ENCODE measurements at regions not wholly inside any gene's neighbourhood (a gene's known extent, or its start where the extent isn't known, plus 50 kb on each side); places are given as distances from the start of the nearest gene placed in this dataset.
"Not testable (repeated sequence)": the region's sequence is repeated elsewhere in the genome, so short reads cannot be mapped to it uniquely, and the experiment has no call there.

- WGBS, 2 donors = 47 to 49% methylated on average over 2 of the region's 2 CpGs
- H3K27me3 ChIP-seq (ENCODE audit: control insufficient read depth in 1 of 2, insufficient read depth in 2 of 2, low read length in 2 of 2) = no peaks in the 10 kb centered on the region
Observed at GRCh38 chr2:153557714-153558113, 79.2 kb upstream of the RPRM start.

DNA sequence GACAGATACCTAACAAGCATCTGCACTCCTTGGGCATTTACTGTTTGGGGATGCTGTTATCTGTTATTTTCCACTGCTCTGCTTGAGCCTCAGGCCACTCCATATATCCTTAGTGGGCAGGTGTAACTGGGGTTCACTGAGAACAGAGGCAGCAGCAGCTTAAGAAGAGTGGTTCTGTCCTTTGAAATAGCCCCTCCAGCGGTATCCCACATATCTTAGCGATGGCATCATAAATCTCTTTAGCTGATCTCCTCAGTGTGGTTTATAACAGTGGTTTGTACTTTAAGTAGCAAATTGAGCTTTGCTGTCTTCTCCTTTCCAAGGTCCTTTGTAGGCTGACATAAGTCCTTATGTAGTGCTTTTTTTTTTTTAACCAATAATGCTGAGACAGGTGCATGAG, 79.7 kb upstream of the RPRM start:
- H3K27me3 ChIP-seq (ENCODE audit: control insufficient read depth in 1 of 2, insufficient read depth in 2 of 2, low read length in 2 of 2) = no peaks in the 10 kb centered on the region
- no peaks in the 10 kb centered on the region for H3K9me3 ChIP-seq (ENCODE audit: control insufficient read depth in 2 of 2, insufficient read depth in 1 of 2, low read depth in 1 of 2, low read length in 1 of 2)
- H3K4me3 ChIP-seq (ENCODE audit: low read depth in 1 of 2, low read length in 2 of 2) = no peak overlapping the region
- H3K27ac ChIP-seq (ENCODE audit: low read depth in 2 of 2, low read length in 1 of 2) = no peak overlapping the region
- no peaks in the 10 kb centered on the region for H3K36me3 ChIP-seq (ENCODE audit: control insufficient read depth in 2 of 2, insufficient read depth in 2 of 2, low read length in 1 of 2)
- WGBS, 2 donors = 91 to 93% methylated on average over 2 of the region's 2 CpGs
- no peaks in the 10 kb centered on the region for H3K4me1 ChIP-seq (ENCODE audit: control insufficient read depth in 2 of 2, insufficient read depth in 2 of 2, low read length in 1 of 2)

More at GRCh38 chr2:153557714-153558113, 79.2 kb upstream of the RPRM start:
- no peaks in the 10 kb centered on the region for H3K4me1 ChIP-seq (ENCODE audit: control insufficient read depth in 2 of 2, insufficient read depth in 2 of 2, low read length in 1 of 2)
- no peak overlapping the region for H3K27ac ChIP-seq (ENCODE audit: low read depth in 2 of 2, low read length in 1 of 2)
- no peaks in the 10 kb centered on the region for H3K36me3 ChIP-seq (ENCODE audit: control insufficient read depth in 2 of 2, insufficient read depth in 2 of 2, low read length in 1 of 2)
- H3K9me3 ChIP-seq (ENCODE audit: control insufficient read depth in 2 of 2, insufficient read depth in 1 of 2, low read depth in 1 of 2, low read length in 1 of 2) = no peaks in the 10 kb centered on the region
- H3K4me3 ChIP-seq (ENCODE audit: low read depth in 1 of 2, low read length in 2 of 2) = no peak overlapping the region

GRCh38 chr2:153567367-153567766, 88.8 kb upstream of the RPRM start:
- 65 to 70% methylated on average over 3 of the region's 3 CpGs for WGBS, 2 donors
- Histone ChIP-seq H3K27me3 (ENCODE audit: control insufficient read depth in 1 of 2, insufficient read depth in 2 of 2, low read length in 2 of 2) (no peaks in the 10 kb centered on the region), H3K9me3 (ENCODE audit: control insufficient read depth in 2 of 2, insufficient read depth in 1 of 2, low read depth in 1 of 2, low read length in 1 of 2) (no peaks in the 10 kb centered on the region)

DNA sequence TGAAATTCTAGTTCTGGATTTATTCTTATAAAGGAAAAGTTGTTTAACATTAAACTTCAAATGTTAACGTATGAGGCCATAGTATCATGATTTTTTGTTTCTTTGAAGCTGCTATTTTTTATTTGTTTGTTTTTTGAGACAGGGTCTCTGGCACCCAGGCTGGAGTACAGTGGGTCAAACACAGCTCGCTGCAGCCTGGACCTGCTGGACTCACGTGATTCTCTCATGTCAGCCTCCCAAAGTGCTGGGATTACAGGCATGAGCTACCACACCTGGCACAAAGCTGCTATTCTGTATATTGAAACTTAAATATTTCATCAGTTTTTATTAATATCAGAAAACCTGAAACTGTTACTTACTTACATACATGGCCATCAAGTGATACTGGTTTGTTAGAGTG, 89.5 kb upstream of the RPRM start:
- H3K4me1 ChIP-seq (ENCODE audit: control insufficient read depth in 2 of 2, insufficient read depth in 2 of 2, low read length in 1 of 2) = no peaks in the 10 kb centered on the region
- WGBS, 2 donors = 44 to 60% methylated on average over 3 of the region's 3 CpGs
- no peaks in the 10 kb centered on the region for H3K36me3 ChIP-seq (ENCODE audit: control insufficient read depth in 2 of 2, insufficient read depth in 2 of 2, low read length in 1 of 2)
- H3K4me3 ChIP-seq (ENCODE audit: low read depth in 1 of 2, low read length in 2 of 2) = no peak overlapping the region
- no peaks in the 10 kb centered on the region for H3K9me3 ChIP-seq (ENCODE audit: control insufficient read depth in 2 of 2, insufficient read depth in 1 of 2, low read depth in 1 of 2, low read length in 1 of 2)
- H3K27ac ChIP-seq (ENCODE audit: low read depth in 2 of 2, low read length in 1 of 2) = no peak overlapping the region
- no peaks in the 10 kb centered on the region for H3K27me3 ChIP-seq (ENCODE audit: control insufficient read depth in 1 of 2, insufficient read depth in 2 of 2, low read length in 2 of 2)

More at GRCh38 chr2:153567367-153567766, 88.8 kb upstream of the RPRM start:
- no peaks in the 10 kb centered on the region for H3K36me3 ChIP-seq (ENCODE audit: control insufficient read depth in 2 of 2, insufficient read depth in 2 of 2, low read length in 1 of 2)
- H3K4me3 ChIP-seq (ENCODE audit: low read depth in 1 of 2, low read length in 2 of 2) = no peak overlapping the region
- H3K27ac ChIP-seq (ENCODE audit: low read depth in 2 of 2, low read length in 1 of 2) = no peak overlapping the region
- H3K4me1 ChIP-seq (ENCODE audit: control insufficient read depth in 2 of 2, insufficient read depth in 2 of 2, low read length in 1 of 2) = no peaks in the 10 kb centered on the region

DNA sequence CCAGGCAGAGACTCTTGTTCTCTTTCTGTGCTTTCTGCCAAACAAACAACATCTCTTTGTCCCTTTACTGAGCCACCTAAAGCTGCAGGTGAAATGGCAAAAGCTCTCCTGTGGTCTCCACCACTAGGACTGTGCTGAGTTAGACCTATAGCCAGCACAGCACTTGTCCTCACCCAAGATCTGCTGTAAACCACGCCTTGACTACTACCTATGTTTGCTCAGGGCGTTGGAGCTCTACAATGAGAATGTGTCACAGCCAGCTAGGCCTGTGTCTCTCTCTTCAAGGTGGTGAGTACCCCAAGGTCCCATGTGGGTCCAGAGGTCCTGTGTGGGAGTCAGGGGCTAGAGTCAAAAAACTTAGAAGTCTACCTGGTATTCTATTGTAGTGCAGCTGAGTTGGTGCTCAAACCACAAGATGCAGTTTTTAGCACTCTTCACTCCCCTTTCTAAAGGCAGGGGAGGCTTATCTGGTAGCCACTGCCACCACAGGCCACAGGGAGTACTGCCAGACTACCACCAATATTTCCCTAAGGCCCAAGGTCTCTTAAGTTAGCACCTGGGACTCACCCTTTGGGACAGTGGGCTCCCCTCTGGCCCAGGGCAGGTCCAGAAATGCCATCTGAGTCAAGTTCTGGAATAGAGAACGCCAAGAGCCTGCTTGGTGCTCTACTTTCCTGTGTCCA, 96.8 kb upstream of the RPRM start:
- WGBS, 2 donors = 54 to 59% methylated on average over 3 of the region's 3 CpGs
- Histone ChIP-seq H3K4me1 (ENCODE audit: control insufficient read depth in 2 of 2, insufficient read depth in 2 of 2, low read length in 1 of 2) (no peaks in the 10 kb centered on the region), H3K36me3 (ENCODE audit: control insufficient read depth in 2 of 2, insufficient read depth in 2 of 2, low read length in 1 of 2) (no peaks in the 10 kb centered on the region), H3K27me3 (ENCODE audit: control insufficient read depth in 1 of 2, insufficient read depth in 2 of 2, low read length in 2 of 2) (no peaks in the 10 kb centered on the region), H3K9me3 (ENCODE audit: control insufficient read depth in 2 of 2, insufficient read depth in 1 of 2, low read depth in 1 of 2, low read length in 1 of 2) (no peaks in the 10 kb centered on the region), H3K4me3 (ENCODE audit: low read depth in 1 of 2, low read length in 2 of 2) (no peak overlapping the region), H3K27ac (ENCODE audit: low read depth in 2 of 2, low read length in 1 of 2) (no peak overlapping the region)

DNA sequence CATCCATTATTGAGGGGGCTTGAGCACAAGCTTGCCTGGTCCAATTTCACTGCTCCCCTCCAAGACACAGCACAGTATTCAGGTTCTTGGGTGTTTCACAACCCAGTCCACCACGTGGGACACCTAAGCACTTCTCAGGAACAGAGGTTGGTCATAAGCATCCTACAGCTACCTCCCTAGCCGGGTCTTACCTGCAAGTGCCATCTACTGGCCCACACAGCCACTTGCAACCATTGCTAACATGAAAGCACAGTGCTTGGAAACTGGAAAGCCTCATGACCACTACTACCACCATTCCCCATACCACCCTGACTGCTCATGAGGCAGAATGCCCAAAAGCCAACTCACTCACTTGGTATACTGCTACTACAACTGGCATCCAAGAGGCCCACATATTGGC, 105.7 kb upstream of the RPRM start:
- Histone ChIP-seq H3K4me1 (ENCODE audit: control insufficient read depth in 2 of 2, insufficient read depth in 2 of 2, low read length in 1 of 2) (no peaks in the 10 kb centered on the region), H3K9me3 (ENCODE audit: control insufficient read depth in 2 of 2, insufficient read depth in 1 of 2, low read depth in 1 of 2, low read length in 1 of 2) (peaks cover 4 to 8% of the 10 kb centered on the region in 2 donors), H3K27ac (ENCODE audit: low read depth in 2 of 2, low read length in 1 of 2) (no peak overlapping the region), H3K27me3 (ENCODE audit: control insufficient read depth in 1 of 2, insufficient read depth in 2 of 2, low read length in 2 of 2) (no peaks in the 10 kb centered on the region), H3K4me3 (ENCODE audit: low read depth in 1 of 2, low read length in 2 of 2) (no peak overlapping the region), H3K36me3 (ENCODE audit: control insufficient read depth in 2 of 2, insufficient read depth in 2 of 2, low read length in 1 of 2) (no peaks in the 10 kb centered on the region)
- whole genome bisulfite sequencing, 2 donors = 27 to 47% methylated on average over 2 of the region's 2 CpGs

GRCh38 chr2:153588408-153588807, 109.8 kb upstream of the RPRM start:
- Histone ChIP-seq H3K27ac (ENCODE audit: low read depth in 2 of 2, low read length in 1 of 2) (no peak overlapping the region), H3K4me1 (ENCODE audit: control insufficient read depth in 2 of 2, insufficient read depth in 2 of 2, low read length in 1 of 2) (no peaks in the 10 kb centered on the region), H3K4me3 (ENCODE audit: low read depth in 1 of 2, low read length in 2 of 2) (no peak overlapping the region), H3K36me3 (ENCODE audit: control insufficient read depth in 2 of 2, insufficient read depth in 2 of 2, low read length in 1 of 2) (no peaks in the 10 kb centered on the region), H3K27me3 (ENCODE audit: control insufficient read depth in 1 of 2, insufficient read depth in 2 of 2, low read length in 2 of 2) (no peaks in the 10 kb centered on the region), H3K9me3 (ENCODE audit: control insufficient read depth in 2 of 2, insufficient read depth in 1 of 2, low read depth in 1 of 2, low read length in 1 of 2) (peaks cover 4 to 8% of the 10 kb centered on the region in 2 donors)

GRCh38 chr2:153589586-153589985, 111.0 kb upstream of the RPRM start:
- Histone ChIP-seq H3K27ac (ENCODE audit: low read depth in 2 of 2, low read length in 1 of 2) (no peak overlapping the region), H3K36me3 (ENCODE audit: control insufficient read depth in 2 of 2, insufficient read depth in 2 of 2, low read length in 1 of 2) (no peaks in the 10 kb centered on the region), H3K4me3 (ENCODE audit: low read depth in 1 of 2, low read length in 2 of 2) (no peak overlapping the region), H3K9me3 (ENCODE audit: control insufficient read depth in 2 of 2, insufficient read depth in 1 of 2, low read depth in 1 of 2, low read length in 1 of 2) (peaks cover under 1 to 4% of the 10 kb centered on the region in 2 donors), H3K4me1 (ENCODE audit: control insufficient read depth in 2 of 2, insufficient read depth in 2 of 2, low read length in 1 of 2) (no peaks in the 10 kb centered on the region), H3K27me3 (ENCODE audit: control insufficient read depth in 1 of 2, insufficient read depth in 2 of 2, low read length in 2 of 2) (no peaks in the 10 kb centered on the region)
- 70 to 79% methylated on average over 3 of the region's 3 CpGs for WGBS, 2 donors

DNA sequence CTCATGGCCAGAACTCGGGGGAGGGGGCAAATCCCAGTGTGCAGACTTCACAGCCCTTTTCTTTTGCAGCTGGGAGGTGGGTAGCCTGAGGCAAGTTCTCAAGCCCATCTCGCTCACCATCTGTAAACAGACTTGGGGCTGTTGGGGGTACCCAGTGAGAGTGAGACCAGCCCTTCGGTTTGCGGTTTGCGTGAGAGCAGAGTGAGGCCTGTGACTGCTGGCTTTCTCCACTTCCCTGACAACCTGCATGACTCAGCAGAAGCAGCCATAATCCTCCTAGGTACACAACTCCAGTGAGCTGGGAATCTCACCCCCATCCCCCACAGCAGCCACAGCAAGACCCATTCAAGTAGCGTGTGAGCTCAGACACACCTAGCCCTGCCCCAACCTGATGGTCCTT, 114.5 kb upstream of the RPRM start:
- WGBS, 2 donors = 77 to 79% methylated on average over 6 of the region's 6 CpGs
- not testable (repeated sequence) for H3K4me3 ChIP-seq (ENCODE audit: low read depth in 1 of 2, low read length in 2 of 2); H3K9me3 ChIP-seq (ENCODE audit: control insufficient read depth in 2 of 2, insufficient read depth in 1 of 2, low read depth in 1 of 2, low read length in 1 of 2); H3K4me1 ChIP-seq (ENCODE audit: control insufficient read depth in 2 of 2, insufficient read depth in 2 of 2, low read length in 1 of 2); H3K27me3 ChIP-seq (ENCODE audit: control insufficient read depth in 1 of 2, insufficient read depth in 2 of 2, low read length in 2 of 2); H3K36me3 ChIP-seq (ENCODE audit: control insufficient read depth in 2 of 2, insufficient read depth in 2 of 2, low read length in 1 of 2)
- H3K27ac ChIP-seq (ENCODE audit: low read depth in 2 of 2, low read length in 1 of 2) = peak overlapping the region in 1 of 2 donors; percentile 22

- no peaks in the 10 kb centered on the region for H3K27me3 ChIP-seq (ENCODE audit: control insufficient read depth in 1 of 2, insufficient read depth in 2 of 2, low read length in 2 of 2)
- no peaks in the 10 kb centered on the region for H3K36me3 ChIP-seq (ENCODE audit: control insufficient read depth in 2 of 2, insufficient read depth in 2 of 2, low read length in 1 of 2)
- H3K4me3 ChIP-seq (ENCODE audit: low read depth in 1 of 2, low read length in 2 of 2) = no peak overlapping the region
- no peaks in the 10 kb centered on the region for H3K9me3 ChIP-seq (ENCODE audit: control insufficient read depth in 2 of 2, insufficient read depth in 1 of 2, low read depth in 1 of 2, low read length in 1 of 2)
- no peak overlapping the region for H3K27ac ChIP-seq (ENCODE audit: low read depth in 2 of 2, low read length in 1 of 2)
- H3K4me1 ChIP-seq (ENCODE audit: control insufficient read depth in 2 of 2, insufficient read depth in 2 of 2, low read length in 1 of 2) = no peaks in the 10 kb centered on the region
Observed at GRCh38 chr2:153595939-153596338, 117.4 kb upstream of the RPRM start.
